Neural progenitor cell (in vitro differentiated cells): ENCODE measurements at regions not wholly inside any gene's neighbourhood (a gene's known extent, or its start where the extent isn't known, plus 50 kb on each side); places are given as distances from the start of the nearest gene placed in this dataset.

Source experiments
- DNase-seq: peaks from one replicate; pipeline ENCODE4 v3.0.0-alpha.2; 2016; ENCODE audit warnings: low spot score
- H2AFZ ChIP-seq: fragments of 200-600 bp; sonication (generic); replicated peaks from 2 replicates; pipeline ENCODE4 v1.6.1; 2016; ENCODE audit warnings: antibody characterized with exemption
- H3F3A ChIP-seq: fragments of 200-600 bp; sonication (generic); 2 replicates; pipeline ENCODE4 v1.6.1; 2016; ENCODE audit warnings: antibody characterized with exemption, low read depth
- H3K27ac ChIP-seq: fragments of 200-600 bp; sonication (generic); 2 replicates; pipeline ENCODE4 v1.5.1; 2016; ENCODE audit warnings: mild to moderate bottlenecking
- H3K27me3 ChIP-seq: fragments of 200-600 bp; sonication (generic); 2 replicates; pipeline ENCODE4 v1.6.1; 2016; ENCODE audit warnings: mild to moderate bottlenecking, moderate library complexity
- H3K36me3 ChIP-seq: fragments of 200-600 bp; sonication (generic); 2 replicates; pipeline ENCODE4 v1.5.1; 2016
- H3K4me1 ChIP-seq: fragments of 200-600 bp; sonication (generic); 2 replicates; pipeline ENCODE4 v1.6.1; 2016; ENCODE audit warnings: mixed run types
- H3K4me2 ChIP-seq: fragments of 200-600 bp; sonication (generic); 2 replicates; pipeline ENCODE4 v1.6.1; 2016
- H3K4me3 ChIP-seq: fragments of 200-600 bp; sonication (generic); 2 replicates; pipeline ENCODE4 v1.5.1; 2016
- H3K79me2 ChIP-seq: fragments of 200-600 bp; sonication (generic); 2 replicates; pipeline ENCODE4 v1.6.1; 2016; ENCODE audit warnings: low read depth
- H3K9ac ChIP-seq: fragments of 200-600 bp; sonication (generic); 2 replicates; pipeline ENCODE4 v1.6.1; 2016
- H3K9me3 ChIP-seq: fragments of 200-600 bp; sonication (generic); 2 replicates; pipeline ENCODE4 v1.5.1; 2016; ENCODE audit warnings: low read depth
- H4K20me1 ChIP-seq: fragments of 200-600 bp; sonication (generic); 2 replicates; pipeline ENCODE4 v1.6.1; 2016; ENCODE audit warnings: low read depth
- H3K27ac Mint-ChIP-seq: 3 replicates; pipeline ENCODE4 v1.8.0; 2021; ENCODE audit warnings: mixed read lengths
- H3K27me3 Mint-ChIP-seq: 2 replicates; pipeline ENCODE4 v1.8.0; 2022; ENCODE audit warnings: low read depth, mild to moderate bottlenecking, inconsistent platforms, moderate library complexity, mixed read lengths; ENCODE audit not compliant: insufficient read depth
- H3K36me3 Mint-ChIP-seq: 3 replicates; pipeline ENCODE4 v1.8.0; 2021; ENCODE audit warnings: mixed read lengths
- H3K4me1 Mint-ChIP-seq: 3 replicates; pipeline ENCODE4 v1.8.0; 2021; ENCODE audit warnings: mixed read lengths
- H3K4me3 Mint-ChIP-seq: 3 replicates; pipeline ENCODE4 v1.8.0; 2021; ENCODE audit warnings: mild to moderate bottlenecking, moderate library complexity, mixed read lengths
- H3K9me3 Mint-ChIP-seq: 3 replicates; pipeline ENCODE4 v1.8.0; 2020; ENCODE audit warnings: mixed read lengths
- EZH2 ChIP-seq: fragments of 200-600 bp; sonication (generic); IDR thresholded peaks from 2 replicates; pipeline ENCODE4 v1.6.1; 2017; ENCODE audit warnings: antibody characterized with exemption, mild to moderate bottlenecking, moderate library complexity
- EZH2phosphoT487 ChIP-seq: fragments of 200-600 bp; sonication (generic); IDR thresholded peaks from 2 replicates; pipeline ENCODE4 v1.6.1; 2017; ENCODE audit warnings: antibody characterized with exemption
- TF ChIP-seq, protein P1 (sequence below): fragments of 200-600 bp; sonication (generic); IDR thresholded peaks from 2 replicates; pipeline ENCODE4 v1.5.1; 2017; ENCODE audit warnings: antibody characterized with exemption, mild to moderate bottlenecking

DNA sequence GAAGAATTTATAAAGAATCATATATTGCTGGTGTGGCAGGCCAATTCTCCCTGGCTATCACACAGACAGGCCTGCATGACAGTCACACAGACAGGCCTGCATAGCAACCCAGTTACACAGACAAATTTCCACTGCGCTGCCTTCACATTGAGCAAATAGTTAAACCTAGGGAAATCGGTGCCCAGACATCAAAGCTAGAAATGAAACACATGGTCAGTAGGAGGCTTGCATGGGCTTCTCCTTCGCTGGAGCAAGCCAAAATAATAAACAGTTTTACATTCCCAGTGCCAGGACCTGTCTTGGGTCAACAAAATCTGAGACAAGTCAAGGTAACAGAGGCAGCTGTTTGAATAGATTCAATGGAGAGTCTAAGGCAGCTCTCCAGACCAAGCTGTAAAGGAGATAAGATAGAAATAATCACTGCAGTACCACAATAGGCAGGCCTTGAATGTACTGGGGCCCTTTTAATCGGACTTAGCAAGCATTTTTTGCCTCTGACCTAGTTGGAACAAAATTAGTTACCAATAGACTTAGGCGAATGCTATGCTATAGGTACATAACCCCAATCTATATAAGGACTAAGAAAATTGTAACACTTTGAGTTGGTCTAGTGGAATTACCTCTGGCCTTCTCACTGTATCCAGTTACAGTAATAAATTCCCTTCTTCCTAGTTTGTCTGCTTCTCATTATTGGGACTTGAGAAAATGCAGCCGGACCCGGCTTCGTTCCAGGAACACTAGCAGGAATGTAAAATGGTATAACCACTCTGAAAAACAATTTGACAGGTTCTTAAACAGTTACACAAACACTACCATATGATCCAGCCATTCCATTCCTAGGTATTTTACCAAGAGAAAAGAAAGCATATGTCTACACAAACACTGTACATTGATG lies 274.7 kb upstream of the UBE2E2 start:
- Histone ChIP-seq H3K9ac (no peak overlapping the region), H3K4me3 (no peak overlapping the region), H3K4me2 (no peak overlapping the region), H2AFZ (no peak overlapping the region), H3K9me3 (no peaks in the 10 kb centered on the region), H3K4me1 (no peaks in the 10 kb centered on the region), H3F3A (no peaks in the 10 kb centered on the region), H4K20me1 (no peaks in the 10 kb centered on the region), H3K27ac (no peak overlapping the region), H3K79me2 (no peaks in the 10 kb centered on the region), H3K36me3 (no peaks in the 10 kb centered on the region), H3K27me3 (no peaks in the 10 kb centered on the region)
- no peak for DNase-seq
- Mint-ChIP-seq H3K27me3 (no peaks in the 10 kb centered on the region), H3K27ac (no peak overlapping the region), H3K9me3 (no peaks in the 10 kb centered on the region), H3K4me3 (no peak overlapping the region), H3K36me3 (no peaks in the 10 kb centered on the region), H3K4me1 (peaks cover 3% of the 10 kb centered on the region)
- TF ChIP-seq, protein P1, sequence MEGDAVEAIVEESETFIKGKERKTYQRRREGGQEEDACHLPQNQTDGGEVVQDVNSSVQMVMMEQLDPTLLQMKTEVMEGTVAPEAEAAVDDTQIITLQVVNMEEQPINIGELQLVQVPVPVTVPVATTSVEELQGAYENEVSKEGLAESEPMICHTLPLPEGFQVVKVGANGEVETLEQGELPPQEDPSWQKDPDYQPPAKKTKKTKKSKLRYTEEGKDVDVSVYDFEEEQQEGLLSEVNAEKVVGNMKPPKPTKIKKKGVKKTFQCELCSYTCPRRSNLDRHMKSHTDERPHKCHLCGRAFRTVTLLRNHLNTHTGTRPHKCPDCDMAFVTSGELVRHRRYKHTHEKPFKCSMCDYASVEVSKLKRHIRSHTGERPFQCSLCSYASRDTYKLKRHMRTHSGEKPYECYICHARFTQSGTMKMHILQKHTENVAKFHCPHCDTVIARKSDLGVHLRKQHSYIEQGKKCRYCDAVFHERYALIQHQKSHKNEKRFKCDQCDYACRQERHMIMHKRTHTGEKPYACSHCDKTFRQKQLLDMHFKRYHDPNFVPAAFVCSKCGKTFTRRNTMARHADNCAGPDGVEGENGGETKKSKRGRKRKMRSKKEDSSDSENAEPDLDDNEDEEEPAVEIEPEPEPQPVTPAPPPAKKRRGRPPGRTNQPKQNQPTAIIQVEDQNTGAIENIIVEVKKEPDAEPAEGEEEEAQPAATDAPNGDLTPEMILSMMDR, result no peak
- no peak for TF ChIP-seq EZH2
- no peak for TF ChIP-seq EZH2phosphoT487

GRCh38 chr3:22933051-22933840 lies 269.9 kb upstream of the UBE2E2 start:
- Mint-ChIP-seq H3K9me3 (no peaks in the 10 kb centered on the region), H3K4me3 (no peak overlapping the region), H3K36me3 (no peaks in the 10 kb centered on the region), H3K27me3 (no peaks in the 10 kb centered on the region), H3K27ac (no peak overlapping the region), H3K4me1 (peaks cover 2% of the 10 kb centered on the region)
- Histone ChIP-seq H3K9ac (no peak overlapping the region), H4K20me1 (no peaks in the 10 kb centered on the region), H3K27me3 (no peaks in the 10 kb centered on the region), H3F3A (no peaks in the 10 kb centered on the region), H3K4me2 (no peak overlapping the region), H3K4me3 (no peak overlapping the region), H3K79me2 (no peaks in the 10 kb centered on the region), H2AFZ (no peak overlapping the region), H3K4me1 (no peaks in the 10 kb centered on the region), H3K27ac (no peak overlapping the region), H3K36me3 (no peaks in the 10 kb centered on the region), H3K9me3 (no peaks in the 10 kb centered on the region)
- DNase-seq, result no peak
- TF ChIP-seq, protein P1, result peak; percentile 7
- TF ChIP-seq EZH2, result no peak

GRCh38 chr3:22933841-22934116 lies 269.3 kb upstream of the UBE2E2 start:
- H3K36me3 Mint-ChIP-seq, result no peaks in the 10 kb centered on the region
- no peak for DNase-seq
- no peaks in the 10 kb centered on the region for H3K27me3 Mint-ChIP-seq
- Histone ChIP-seq H2AFZ (no peak overlapping the region), H3K4me1 (no peaks in the 10 kb centered on the region), H3K27ac (no peak overlapping the region), H3K9me3 (no peaks in the 10 kb centered on the region), H3K79me2 (no peaks in the 10 kb centered on the region), H3K36me3 (no peaks in the 10 kb centered on the region), H3K9ac (no peak overlapping the region), H3F3A (no peaks in the 10 kb centered on the region), H3K4me2 (no peak overlapping the region), H3K27me3 (no peaks in the 10 kb centered on the region), H4K20me1 (no peaks in the 10 kb centered on the region), H3K4me3 (no peak overlapping the region)
- no peak overlapping the region for H3K4me3 Mint-ChIP-seq
- H3K9me3 Mint-ChIP-seq, result no peaks in the 10 kb centered on the region
- H3K4me1 Mint-ChIP-seq, result no peaks in the 10 kb centered on the region
- TF ChIP-seq, protein P1, result no peak
- TF ChIP-seq EZH2phosphoT487 (no peak), EZH2 (no peak)
- H3K27ac Mint-ChIP-seq, result no peak overlapping the region
